Loucy (cell line): ENCODE measurements at regions not wholly inside any gene's neighbourhood (a gene's known extent, or its start where the extent isn't known, plus 50 kb on each side); places are given as distances from the start of the nearest gene placed in this dataset.

Source experiments
- EZH2phosphoT487 ChIP-seq: fragments of 200-600 bp; IDR thresholded peaks from 2 replicates; pipeline ENCODE4 v1.6.1; 2018; ENCODE audit warnings: antibody characterized with exemption, mild to moderate bottlenecking, moderate library complexity, borderline replicate concordance
- TF ChIP-seq, protein P1 (sequence below): fragments of 200-600 bp; sonication (generic); conservative IDR thresholded peaks from 2 replicates; pipeline ENCODE4 v1.5.1; 2014; ENCODE audit warnings: mild to moderate bottlenecking, antibody characterized with exemption, low read length

DNA sequence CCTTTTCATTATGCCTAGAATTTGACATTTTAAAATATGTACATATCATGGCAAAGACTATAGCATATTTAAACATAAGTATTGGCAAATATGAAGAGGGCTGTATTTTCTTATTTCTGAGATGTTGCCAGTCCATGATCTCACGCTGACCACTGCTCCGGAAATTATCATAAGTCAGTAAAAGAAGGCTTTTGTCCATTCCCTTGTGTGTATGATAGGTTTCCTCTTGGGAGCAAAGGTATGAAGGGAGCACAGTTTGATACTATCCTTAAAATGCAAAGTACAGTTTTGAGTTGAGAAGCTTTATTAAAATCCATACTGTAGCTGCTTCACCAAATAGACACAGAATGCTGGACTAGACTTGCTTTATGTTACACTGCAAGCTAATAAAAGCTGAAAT lies 52.6 kb upstream of the AGA start:
- TF ChIP-seq, protein P1, sequence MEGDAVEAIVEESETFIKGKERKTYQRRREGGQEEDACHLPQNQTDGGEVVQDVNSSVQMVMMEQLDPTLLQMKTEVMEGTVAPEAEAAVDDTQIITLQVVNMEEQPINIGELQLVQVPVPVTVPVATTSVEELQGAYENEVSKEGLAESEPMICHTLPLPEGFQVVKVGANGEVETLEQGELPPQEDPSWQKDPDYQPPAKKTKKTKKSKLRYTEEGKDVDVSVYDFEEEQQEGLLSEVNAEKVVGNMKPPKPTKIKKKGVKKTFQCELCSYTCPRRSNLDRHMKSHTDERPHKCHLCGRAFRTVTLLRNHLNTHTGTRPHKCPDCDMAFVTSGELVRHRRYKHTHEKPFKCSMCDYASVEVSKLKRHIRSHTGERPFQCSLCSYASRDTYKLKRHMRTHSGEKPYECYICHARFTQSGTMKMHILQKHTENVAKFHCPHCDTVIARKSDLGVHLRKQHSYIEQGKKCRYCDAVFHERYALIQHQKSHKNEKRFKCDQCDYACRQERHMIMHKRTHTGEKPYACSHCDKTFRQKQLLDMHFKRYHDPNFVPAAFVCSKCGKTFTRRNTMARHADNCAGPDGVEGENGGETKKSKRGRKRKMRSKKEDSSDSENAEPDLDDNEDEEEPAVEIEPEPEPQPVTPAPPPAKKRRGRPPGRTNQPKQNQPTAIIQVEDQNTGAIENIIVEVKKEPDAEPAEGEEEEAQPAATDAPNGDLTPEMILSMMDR: no peak
- TF ChIP-seq EZH2phosphoT487: no peak
